Smooth muscle cell (in vitro differentiated cells): ENCODE measurements at regions not wholly inside any gene's neighbourhood (a gene's known extent, or its start where the extent isn't known, plus 50 kb on each side); places are given as distances from the start of the nearest gene placed in this dataset.

Source experiments
- DNase-seq: peaks from one replicate; lab custom pipeline; 2025; ENCODE audit not compliant: unreplicated experiment; lab: John Stamatoyannopoulos, UW
- H2AFZ ChIP-seq: fragments of 200-600 bp; sonication (generic); 2 replicates; pipeline ENCODE4 v1.6.0; 2016; ENCODE audit warnings: antibody characterized with exemption, low read depth, mild to moderate bottlenecking
- H3F3A ChIP-seq: fragments of 200-600 bp; sonication (generic); 2 replicates; pipeline ENCODE4 v1.6.0; 2017; ENCODE audit warnings: antibody characterized with exemption, low read depth
- H3K27ac ChIP-seq: fragments of 200-600 bp; sonication (generic); 2 replicates; pipeline ENCODE4 v1.5.1; 2016; ENCODE audit warnings: low read depth, mild to moderate bottlenecking
- H3K27me3 ChIP-seq: fragments of 200-600 bp; sonication (generic); 2 replicates; pipeline ENCODE4 v1.6.1; 2016; ENCODE audit warnings: low read depth, mild to moderate bottlenecking
- H3K36me3 ChIP-seq: fragments of 200-600 bp; sonication (generic); 2 replicates; pipeline ENCODE4 v1.5.1; 2016; ENCODE audit warnings: low read depth
- H3K4me1 ChIP-seq: fragments of 200-600 bp; sonication (generic); 2 replicates; pipeline ENCODE4 v1.5.1; 2016; ENCODE audit warnings: low read depth
- H3K4me2 ChIP-seq: fragments of 200-600 bp; sonication (generic); 2 replicates; pipeline ENCODE4 v1.6.0; 2016; ENCODE audit warnings: mild to moderate bottlenecking
- H3K4me3 ChIP-seq: fragments of 200-600 bp; sonication (generic); 2 replicates; pipeline ENCODE4 v1.5.1; 2016; ENCODE audit warnings: mild to moderate bottlenecking
- H3K79me2 ChIP-seq: fragments of 200-600 bp; sonication (generic); 2 replicates; pipeline ENCODE4 v1.6.0; 2016; ENCODE audit warnings: low read depth, mild to moderate bottlenecking
- H3K9ac ChIP-seq: fragments of 200-600 bp; sonication (generic); 2 replicates; pipeline ENCODE4 v1.6.0; 2016; ENCODE audit warnings: low read depth
- H3K9me3 ChIP-seq: fragments of 200-600 bp; sonication (generic); replicated peaks from 2 replicates; pipeline ENCODE4 v1.5.1; 2016; ENCODE audit warnings: low read depth
- H4K20me1 ChIP-seq: fragments of 200-600 bp; sonication (generic); 2 replicates; pipeline ENCODE4 v1.6.0; 2016; ENCODE audit warnings: low read depth
- CTCF ChIP-seq: fragments of 200-600 bp; sonication (generic); IDR thresholded peaks from 2 replicates; pipeline ENCODE4 v1.5.1; 2017; ENCODE audit warnings: borderline replicate concordance, mild to moderate bottlenecking, antibody characterized with exemption; ENCODE audit not compliant: insufficient read depth, poor library complexity, severe bottlenecking
- WGBS: methylation state at CpG from one replicate; pipeline ENCODE4 v1.1.7; 2016; ENCODE audit warnings: low lambda C conversion rate; 5-methylcytosine and 5-hydroxymethylcytosine counted together

- no peak overlapping the region for H3K9ac ChIP-seq
- H3K27ac ChIP-seq = no peak overlapping the region
- H3K4me1 ChIP-seq = no peaks in the 10 kb centered on the region
- no peak for DNase-seq
- no peaks in the 10 kb centered on the region for H3K36me3 ChIP-seq
- WGBS = 79% methylated on average over 3 of the region's 3 CpGs
- H3F3A ChIP-seq = no peaks in the 10 kb centered on the region
- H3K4me3 ChIP-seq = no peak overlapping the region
- no peaks in the 10 kb centered on the region for H3K27me3 ChIP-seq
- no peaks in the 10 kb centered on the region for H3K9me3 ChIP-seq
- H4K20me1 ChIP-seq = no peaks in the 10 kb centered on the region
- no peak for TF ChIP-seq CTCF
- no peaks in the 10 kb centered on the region for H3K79me2 ChIP-seq
- H3K4me2 ChIP-seq = no peak overlapping the region
- no peak overlapping the region for H2AFZ ChIP-seq
These were observed 160.8 kb upstream of the BMP4 start for GRCh38 chr14:54117396-54117795.

DNA sequence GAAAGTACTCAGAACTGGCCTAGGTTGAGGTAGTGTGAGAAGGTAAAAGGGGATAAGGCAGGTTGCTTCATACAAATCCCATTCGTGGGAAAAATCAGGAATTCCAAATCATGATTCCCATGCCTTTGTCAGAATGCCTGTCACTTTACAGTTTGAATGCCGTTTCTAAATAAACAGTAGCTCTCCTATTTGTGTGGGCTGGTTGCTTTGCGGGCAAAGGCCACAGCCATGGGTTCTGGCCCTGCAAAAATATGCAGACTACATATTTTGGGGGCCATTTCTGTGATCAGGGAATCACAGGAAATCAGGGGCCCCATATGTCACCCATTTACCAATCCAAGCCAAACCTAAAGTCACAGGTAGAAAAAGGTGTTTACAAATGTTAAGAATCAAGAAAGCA is 161.3 kb upstream of the BMP4 start:
- Histone ChIP-seq H2AFZ (no peak overlapping the region), H3F3A (no peaks in the 10 kb centered on the region), H3K4me2 (no peak overlapping the region), H3K27me3 (no peaks in the 10 kb centered on the region), H3K4me3 (no peak overlapping the region), H3K79me2 (no peaks in the 10 kb centered on the region), H3K9ac (no peak overlapping the region), H3K36me3 (no peaks in the 10 kb centered on the region), H3K9me3 (no peaks in the 10 kb centered on the region), H4K20me1 (no peaks in the 10 kb centered on the region), H3K4me1 (no peaks in the 10 kb centered on the region), H3K27ac (no peak overlapping the region)
- DNase-seq = no peak
- WGBS = 90% methylated on average over 3 of the region's 3 CpGs
- no peak for TF ChIP-seq CTCF

DNA sequence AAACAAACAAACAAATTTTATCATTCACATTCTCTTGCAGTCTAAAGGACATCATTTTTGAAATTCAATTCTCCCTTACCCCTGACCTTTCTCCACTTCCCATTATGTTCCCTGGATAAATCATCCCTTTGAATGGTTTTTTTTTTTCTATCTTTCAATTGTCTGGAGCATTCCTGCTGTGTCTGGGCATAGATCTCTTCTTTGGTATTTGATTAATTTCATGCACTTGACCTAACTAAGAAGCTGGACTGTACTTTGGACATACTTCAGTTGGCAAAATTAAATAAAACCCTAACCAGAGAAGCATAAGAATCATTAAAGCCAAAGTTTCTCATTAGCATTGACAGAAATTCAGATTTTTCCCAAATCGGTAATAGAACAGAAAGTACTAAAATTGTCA is 163.6 kb upstream of the BMP4 start:
- Histone ChIP-seq H3K9me3 (no peaks in the 10 kb centered on the region), H2AFZ (no peak overlapping the region), H3K4me2 (no peak overlapping the region), H3K9ac (no peak overlapping the region), H3K4me1 (no peaks in the 10 kb centered on the region), H3K36me3 (no peaks in the 10 kb centered on the region), H3K27me3 (no peaks in the 10 kb centered on the region), H3K79me2 (no peaks in the 10 kb centered on the region), H3K27ac (no peak overlapping the region), H4K20me1 (no peaks in the 10 kb centered on the region), H3K4me3 (no peak overlapping the region), H3F3A (no peaks in the 10 kb centered on the region)
- DNase-seq = no peak
- 90% methylated on average over 1 of the region's 1 CpG for WGBS
- TF ChIP-seq CTCF = no peak

DNA sequence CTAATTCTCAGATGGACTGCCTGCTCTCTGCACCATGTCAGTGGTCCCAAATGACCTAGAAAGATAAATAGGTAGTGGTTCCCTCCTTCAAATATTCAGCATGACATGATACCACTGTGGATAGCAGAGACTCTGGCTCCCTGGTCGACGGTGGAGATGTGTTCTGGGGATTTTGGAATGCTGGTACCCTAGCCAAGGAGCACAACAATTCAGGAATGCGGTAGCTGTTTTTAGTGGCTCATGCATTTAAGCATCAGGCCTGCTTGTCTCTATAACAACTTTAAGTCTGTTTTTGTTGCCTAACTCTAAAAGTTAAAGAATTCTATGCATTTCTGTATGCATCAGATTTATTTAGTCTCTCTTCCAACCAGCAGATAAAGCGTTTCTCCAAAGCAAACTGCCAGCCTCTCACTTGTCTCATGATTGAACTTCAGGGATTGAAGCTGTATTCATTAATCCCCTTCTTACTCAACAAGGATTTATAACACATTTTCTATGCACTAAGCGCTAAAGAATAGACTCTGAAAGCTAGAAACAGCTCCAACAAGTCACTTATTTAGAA is 164.9 kb upstream of the BMP4 start:
- WGBS = 73% methylated on average over 5 of the region's 5 CpGs
- Histone ChIP-seq H3K79me2 (no peaks in the 10 kb centered on the region), H2AFZ (no peak overlapping the region), H3K4me3 (no peak overlapping the region), H3K4me2 (no peak overlapping the region), H3K27me3 (no peaks in the 10 kb centered on the region), H3F3A (no peaks in the 10 kb centered on the region), H3K9ac (no peak overlapping the region), H3K36me3 (no peaks in the 10 kb centered on the region), H3K4me1 (no peaks in the 10 kb centered on the region), H3K9me3 (no peaks in the 10 kb centered on the region), H4K20me1 (no peaks in the 10 kb centered on the region), H3K27ac (no peak overlapping the region)
- no peak for DNase-seq
- TF ChIP-seq CTCF = no peak
